HuH-7.5 (cell line): ENCODE measurements at regions not wholly inside any gene's neighbourhood (a gene's known extent, or its start where the extent isn't known, plus 50 kb on each side); places are given as distances from the start of the nearest gene placed in this dataset.
"Not testable (repeated sequence)": the region's sequence is repeated elsewhere in the genome, so short reads cannot be mapped to it uniquely, and the experiment has no call there.

Experiments used
- DNase-seq: peaks from one replicate; pipeline ENCODE4 v3.0.0; 2011; ENCODE audit warnings: low spot score

- DNase-seq = no peak
Observed at GRCh38 chr3:59254433-59254832, 204.6 kb upstream of the CFAP20DC start.

- DNase-seq = no peak
Observed at GRCh38 chr3:59253523-59253922, 203.7 kb upstream of the CFAP20DC start.

DNA sequence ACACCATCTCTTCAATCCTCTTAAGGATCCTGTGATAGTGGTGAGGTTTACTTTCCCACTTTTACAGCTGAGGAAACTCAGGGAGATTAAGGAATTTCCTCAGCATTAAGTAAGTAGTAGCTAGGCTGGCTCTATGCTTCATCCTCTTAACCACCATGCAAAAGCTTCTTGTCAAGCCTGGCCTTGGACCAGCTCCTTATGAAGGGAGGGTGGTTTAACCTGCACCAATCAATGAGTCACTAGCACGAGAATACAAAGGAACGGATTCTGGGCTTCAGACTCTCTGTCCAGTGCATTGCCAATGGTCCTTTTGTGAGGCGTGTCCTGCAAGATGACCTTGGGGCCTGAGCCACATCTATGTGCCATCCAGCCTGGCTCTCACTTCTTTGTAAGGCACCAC lies 202.0 kb upstream of the CFAP20DC start:
- DNase-seq = no peak

GRCh38 chr3:59250600-59250999 lies 200.8 kb upstream of the CFAP20DC start:
- no peak for DNase-seq

DNA sequence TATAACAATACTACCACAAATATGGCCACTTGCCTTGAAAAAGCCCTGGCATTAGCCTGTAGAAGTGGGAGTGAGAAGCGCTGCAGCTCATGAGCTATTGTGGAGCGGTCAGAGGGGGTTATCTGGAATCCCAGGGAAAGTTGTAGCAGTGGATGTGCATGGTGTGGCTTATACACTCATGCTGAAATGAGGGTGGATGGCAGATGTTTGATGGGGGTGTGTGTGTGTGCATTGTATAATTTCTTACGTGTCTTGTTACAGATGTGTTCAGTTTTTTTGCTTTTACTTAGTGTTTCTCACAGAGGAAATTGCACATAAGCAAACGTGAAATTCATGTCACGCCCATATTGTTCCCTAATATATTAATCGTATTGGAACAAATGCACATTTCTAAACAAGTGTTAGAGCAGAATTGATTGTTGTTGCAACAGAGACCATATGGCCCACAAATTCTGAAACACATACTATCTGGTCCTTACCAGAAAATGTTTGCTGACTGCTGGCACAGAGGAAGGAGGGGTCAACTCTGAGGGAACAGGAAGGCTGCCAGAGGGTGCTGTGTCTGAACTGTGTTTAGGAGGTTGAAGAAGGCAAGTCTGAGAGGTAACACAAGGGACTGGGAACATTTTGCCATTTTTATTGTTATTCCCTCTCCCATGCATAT lies 200.0 kb upstream of the CFAP20DC start:
- no peak for DNase-seq

GRCh38 chr3:59249004-59249403 lies 199.2 kb upstream of the CFAP20DC start:
- no peak for DNase-seq

GRCh38 chr3:59247402-59247841 lies 197.6 kb upstream of the CFAP20DC start:
- DNase-seq = no peak

DNA sequence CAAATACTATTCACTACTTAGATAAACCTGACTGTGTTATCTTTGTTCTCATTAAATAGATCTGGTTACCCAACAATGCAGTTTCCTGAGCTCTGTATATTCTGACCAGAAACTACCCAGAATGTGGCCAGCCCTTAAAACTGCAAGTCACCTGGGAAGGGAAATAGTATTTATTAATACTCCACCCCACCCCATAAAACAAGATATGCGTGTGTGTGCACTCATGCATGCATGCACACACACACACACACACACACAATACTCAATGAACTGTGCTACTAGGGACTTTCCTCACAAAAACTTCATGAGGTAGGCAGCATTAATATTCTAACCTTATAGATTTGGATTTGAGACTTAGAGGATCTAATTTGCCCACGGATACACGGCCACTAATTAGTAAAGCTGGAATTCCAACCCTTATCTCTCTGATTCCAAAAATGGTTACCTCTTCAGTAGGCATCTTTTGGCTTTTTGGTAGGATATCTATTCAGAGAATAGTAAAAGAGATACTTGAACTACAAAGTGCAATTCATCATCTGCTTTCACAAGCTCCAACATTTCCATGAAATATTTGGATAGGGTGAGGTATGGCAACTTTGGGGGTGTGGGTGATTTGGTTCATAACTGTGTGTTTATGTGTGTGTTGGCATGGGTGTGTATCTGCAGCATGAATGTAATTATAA lies 197.0 kb upstream of the CFAP20DC start:
- no peak for DNase-seq

- DNase-seq = no peak
Observed at GRCh38 chr3:59245859-59246501, 196.2 kb upstream of the CFAP20DC start.

DNA sequence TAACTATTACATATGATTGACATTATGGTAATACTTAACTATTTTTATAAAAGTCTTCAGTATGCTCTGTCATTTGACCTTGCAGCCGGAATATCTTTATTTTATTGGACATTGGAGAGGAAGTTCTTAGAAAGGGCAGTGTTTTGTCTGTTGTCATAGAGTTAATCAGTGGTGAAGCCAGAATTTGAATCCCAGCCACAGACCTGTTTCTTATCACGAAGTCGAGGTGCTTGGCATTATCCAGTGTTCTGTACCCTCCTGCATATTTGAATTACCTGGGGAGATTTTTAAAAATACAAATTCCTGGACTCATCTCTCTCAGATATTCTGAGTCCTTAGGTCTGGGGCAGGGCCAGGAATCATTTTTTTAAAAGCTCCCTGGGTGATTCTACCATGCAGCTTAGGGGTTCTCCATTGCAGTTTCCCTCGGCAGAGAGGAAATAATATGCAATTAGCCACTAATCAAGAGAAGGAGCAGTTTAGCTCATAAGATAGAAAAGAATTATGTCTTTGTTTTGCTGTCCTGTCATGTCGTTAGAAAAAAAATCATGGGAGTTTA lies 195.6 kb upstream of the CFAP20DC start:
- DNase-seq = no peak

DNA sequence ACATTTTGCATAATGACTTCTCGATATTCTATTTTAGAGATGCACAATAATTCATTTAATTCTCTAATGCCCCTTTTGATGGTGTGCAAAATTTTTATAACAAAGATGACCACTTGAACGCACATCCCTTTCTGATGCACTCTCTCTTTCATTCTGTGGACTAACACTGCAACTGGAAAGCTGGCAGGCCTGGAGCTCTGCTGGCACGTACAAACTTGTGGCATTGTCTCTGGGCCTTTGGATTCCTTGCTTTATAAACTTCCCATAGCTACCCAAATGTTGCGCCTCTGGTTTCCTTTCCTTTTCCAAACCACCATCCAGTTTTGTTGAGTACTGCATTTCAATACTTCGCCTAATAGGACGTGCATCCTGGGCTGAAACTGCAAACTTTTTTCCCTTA lies 194.5 kb upstream of the CFAP20DC start:
- no peak for DNase-seq

- no peak for DNase-seq
Observed at GRCh38 chr3:59243476-59243875, 193.7 kb upstream of the CFAP20DC start.

- no peak for DNase-seq
Observed at GRCh38 chr3:59240666-59241255, 190.9 kb upstream of the CFAP20DC start.

DNA sequence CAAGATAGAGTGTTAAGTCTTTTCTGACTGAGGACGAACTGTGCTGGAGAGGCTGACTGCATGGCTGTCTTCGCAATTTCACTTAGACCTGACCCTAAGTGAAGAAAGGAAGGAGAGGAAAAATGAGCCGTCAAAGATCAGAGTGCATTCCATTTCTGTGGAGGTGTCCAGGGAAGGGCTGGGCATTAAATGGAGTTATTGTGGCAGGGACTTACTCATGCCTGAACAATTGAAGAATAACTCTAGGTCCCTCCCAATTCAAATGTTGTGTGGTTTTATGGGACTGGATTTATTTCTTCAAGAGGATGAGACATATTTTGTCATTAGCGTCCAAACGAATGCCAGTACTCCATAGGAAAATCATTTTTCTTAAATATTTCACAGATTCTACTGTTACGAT lies 187.3 kb upstream of the CFAP20DC start:
- DNase-seq = no peak

DNA sequence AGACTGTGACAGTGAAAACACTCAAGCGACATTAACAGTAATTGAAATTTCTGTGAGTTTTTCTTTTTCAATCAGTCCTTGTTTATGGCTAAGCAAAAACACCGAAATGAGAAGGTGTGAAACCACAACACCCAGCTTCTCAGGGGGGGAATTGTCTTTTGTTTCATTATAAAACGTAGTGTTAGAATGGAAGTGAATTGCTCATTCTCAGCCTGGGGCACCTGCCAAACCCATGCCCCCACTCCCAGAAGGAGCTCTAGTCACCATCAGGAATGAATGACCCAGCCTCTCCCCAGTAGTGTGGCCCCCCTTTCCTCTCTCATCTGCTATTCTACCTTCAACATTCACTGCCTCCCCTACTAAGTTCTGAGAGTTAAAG lies 185.8 kb upstream of the CFAP20DC start:
- DNase-seq = no peak

DNA sequence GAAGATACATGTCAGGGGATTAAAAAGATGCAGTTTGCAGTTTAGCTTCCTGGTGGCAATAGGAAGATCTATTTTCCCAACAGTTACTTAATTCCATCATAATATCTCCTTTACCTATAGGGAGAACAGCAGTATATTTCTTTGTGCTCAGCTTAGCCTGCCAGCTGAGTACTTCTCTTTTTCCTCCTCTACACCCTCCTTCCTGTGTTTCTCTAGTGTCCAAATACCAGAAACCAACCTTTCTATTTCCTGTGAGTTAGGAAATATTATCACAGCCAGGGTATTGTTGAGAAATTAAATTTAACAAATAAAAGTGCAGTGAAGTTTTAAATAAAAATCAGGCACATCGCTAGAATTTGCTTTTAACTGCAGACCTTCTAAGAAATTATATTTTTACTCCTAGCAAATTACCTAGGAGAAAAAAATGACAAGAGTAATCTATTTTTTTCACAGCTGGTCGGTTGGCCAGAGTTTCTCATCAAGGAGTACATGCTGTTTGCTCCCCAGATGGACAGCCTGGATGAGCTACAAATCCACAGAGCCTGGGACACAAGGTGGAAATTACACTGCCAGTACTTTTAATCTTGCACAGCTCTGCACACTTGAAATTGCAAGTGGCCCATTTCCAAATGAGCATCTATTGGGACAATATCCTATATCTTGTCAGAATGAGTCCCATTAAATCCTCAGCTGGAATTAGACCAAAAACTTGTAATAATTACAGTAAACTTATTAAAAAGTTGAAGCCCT lies 185.2 kb upstream of the CFAP20DC start:
- no peak for DNase-seq

- not testable (repeated sequence) for DNase-seq
Observed at GRCh38 chr3:59230379-59230778, 180.6 kb upstream of the CFAP20DC start.

DNA sequence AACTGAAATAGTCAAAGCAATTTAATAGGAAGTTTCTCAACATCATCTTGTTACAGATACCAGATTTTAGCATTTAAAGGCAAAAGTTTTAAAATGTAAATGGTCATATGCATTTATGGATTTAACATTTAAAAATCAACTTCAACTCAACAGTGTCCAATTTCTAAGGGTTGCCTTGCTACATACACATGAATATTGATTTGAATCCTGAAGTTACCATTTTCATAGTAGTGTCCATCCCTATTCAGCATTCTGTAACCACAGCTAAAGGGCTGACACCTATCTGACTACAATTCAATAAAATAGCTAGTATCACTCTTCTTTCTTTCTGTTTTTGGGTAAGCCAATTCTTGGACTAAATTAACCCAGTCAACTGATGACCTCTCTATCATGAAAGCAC lies 164.0 kb upstream of the CFAP20DC start:
- DNase-seq = no peak

GRCh38 chr3:59212128-59212779 lies 162.4 kb upstream of the CFAP20DC start:
- peak; percentile 5 for DNase-seq

GRCh38 chr3:59210260-59210659 lies 160.4 kb upstream of the CFAP20DC start:
- DNase-seq = no peak

DNA sequence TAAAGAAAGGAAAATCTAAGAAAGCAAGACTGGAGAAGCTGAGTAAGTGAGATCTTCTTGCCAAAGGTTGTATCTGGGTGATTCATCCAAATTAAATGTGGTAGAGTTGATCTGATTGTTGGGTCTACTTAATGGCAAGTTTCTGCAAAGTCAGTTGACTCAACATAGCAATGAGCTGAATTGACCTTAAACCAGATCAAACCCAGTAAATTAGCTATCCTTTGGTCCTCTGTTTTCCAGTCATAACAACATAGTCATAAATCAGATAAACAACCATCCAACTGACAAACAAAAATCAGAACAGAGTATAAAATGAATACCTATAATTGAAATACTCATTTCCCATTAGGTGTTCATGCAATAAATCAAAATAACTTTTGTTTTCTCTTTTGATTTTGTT lies 142.6 kb upstream of the CFAP20DC start:
- no peak for DNase-seq
